ENCODE measurements at regions not wholly inside any gene's neighbourhood (a gene's known extent, or its start where the extent isn't known, plus 50 kb on each side); places are given as distances from the start of the nearest gene placed in this dataset.

DNA sequence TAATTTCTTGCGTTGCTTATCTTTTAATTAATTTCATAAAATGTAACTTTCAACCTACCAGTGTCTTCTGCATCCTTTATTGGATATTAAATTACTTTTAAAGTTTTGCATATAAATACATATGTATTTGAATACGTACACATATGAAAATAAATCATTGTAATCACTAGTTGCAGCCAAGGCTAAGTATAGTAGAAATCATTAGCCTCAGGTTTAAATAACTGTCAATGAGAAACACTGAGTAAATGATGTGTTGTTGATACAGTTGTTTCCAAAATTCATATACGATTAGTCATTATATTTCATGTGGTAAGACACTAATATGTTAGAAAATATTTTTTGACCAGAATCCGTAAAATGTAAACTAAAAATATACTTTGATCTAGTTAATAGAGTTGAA is 1267.1 kb upstream of the PCDH20 start:
- TF ChIP-seq MYC (IDR thresholded peaks at IDR 0.05; ENCODE audit: low read depth, low read length) (no peak), POLR2AphosphoS5 (IDR thresholded peaks at IDR 0.05; ENCODE audit: insufficient read depth, low read depth, low read length) (no peak), MAX (IDR thresholded peaks at IDR 0.05; ENCODE audit: insufficient read depth, insufficient read length) (no peak), POLR2A (IDR thresholded peaks at IDR 0.05; ENCODE audit: low read depth, low read length) (no peak), EZH2 (IDR thresholded peaks at IDR 0.05; ENCODE audit: borderline replicate concordance, low read depth, low read length, severe bottlenecking) (no peak)
- TF ChIP-seq, protein P1, sequence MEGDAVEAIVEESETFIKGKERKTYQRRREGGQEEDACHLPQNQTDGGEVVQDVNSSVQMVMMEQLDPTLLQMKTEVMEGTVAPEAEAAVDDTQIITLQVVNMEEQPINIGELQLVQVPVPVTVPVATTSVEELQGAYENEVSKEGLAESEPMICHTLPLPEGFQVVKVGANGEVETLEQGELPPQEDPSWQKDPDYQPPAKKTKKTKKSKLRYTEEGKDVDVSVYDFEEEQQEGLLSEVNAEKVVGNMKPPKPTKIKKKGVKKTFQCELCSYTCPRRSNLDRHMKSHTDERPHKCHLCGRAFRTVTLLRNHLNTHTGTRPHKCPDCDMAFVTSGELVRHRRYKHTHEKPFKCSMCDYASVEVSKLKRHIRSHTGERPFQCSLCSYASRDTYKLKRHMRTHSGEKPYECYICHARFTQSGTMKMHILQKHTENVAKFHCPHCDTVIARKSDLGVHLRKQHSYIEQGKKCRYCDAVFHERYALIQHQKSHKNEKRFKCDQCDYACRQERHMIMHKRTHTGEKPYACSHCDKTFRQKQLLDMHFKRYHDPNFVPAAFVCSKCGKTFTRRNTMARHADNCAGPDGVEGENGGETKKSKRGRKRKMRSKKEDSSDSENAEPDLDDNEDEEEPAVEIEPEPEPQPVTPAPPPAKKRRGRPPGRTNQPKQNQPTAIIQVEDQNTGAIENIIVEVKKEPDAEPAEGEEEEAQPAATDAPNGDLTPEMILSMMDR (IDR thresholded peaks at IDR 0.05; ENCODE audit: extremely low read depth in 1 of 2, insufficient read depth in 1 of 2, low read depth in 1 of 2, low read length in 2 of 2) = no peak

Measured in endothelial cell of umbilical vein (primary cell).